22Rv1 (cell line): ENCODE measurements at regions not wholly inside any gene's neighbourhood (a gene's known extent, or its start where the extent isn't known, plus 50 kb on each side); places are given as distances from the start of the nearest gene placed in this dataset.
"Not testable (repeated sequence)": the region's sequence is repeated elsewhere in the genome, so short reads cannot be mapped to it uniquely, and the experiment has no call there.

Experiments used
- H3K27ac ChIP-seq: fragments of 450-650 bp; 2 replicates; pipeline ENCODE4 v1.5.1; 2017
- ZFX ChIP-seq: fragments of 450-650 bp; IDR thresholded peaks from 2 replicates; pipeline ENCODE4 v1.6.1; 2017; ENCODE audit warnings: antibody characterized with exemption, borderline replicate concordance
- TF ChIP-seq, protein P1 (sequence below): fragments of 450-650 bp; IDR thresholded peaks from 2 replicates; pipeline ENCODE4 v1.5.1; 2017; ENCODE audit warnings: mild to moderate bottlenecking

DNA sequence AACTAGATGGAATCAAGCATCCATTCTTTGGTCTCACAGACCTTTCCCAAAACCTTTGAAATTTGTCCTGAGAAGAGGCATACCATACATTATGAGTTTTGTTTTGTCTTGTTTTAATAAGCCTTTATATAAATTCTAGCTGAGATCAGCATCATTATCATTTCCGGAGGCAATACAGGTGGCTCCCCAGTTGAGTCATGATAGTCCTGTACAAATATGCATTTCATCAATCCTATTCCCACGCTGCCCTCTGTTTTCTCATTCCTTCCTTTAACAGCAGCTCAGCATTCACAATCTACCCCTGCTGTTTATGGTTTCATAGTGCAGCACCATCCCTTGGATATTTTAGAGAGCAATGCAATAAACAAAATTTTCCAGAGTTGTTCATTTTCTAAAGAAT, 216.7 kb downstream of the TXNL1 start:
- no peak for TF ChIP-seq ZFX
- TF ChIP-seq, protein P1, sequence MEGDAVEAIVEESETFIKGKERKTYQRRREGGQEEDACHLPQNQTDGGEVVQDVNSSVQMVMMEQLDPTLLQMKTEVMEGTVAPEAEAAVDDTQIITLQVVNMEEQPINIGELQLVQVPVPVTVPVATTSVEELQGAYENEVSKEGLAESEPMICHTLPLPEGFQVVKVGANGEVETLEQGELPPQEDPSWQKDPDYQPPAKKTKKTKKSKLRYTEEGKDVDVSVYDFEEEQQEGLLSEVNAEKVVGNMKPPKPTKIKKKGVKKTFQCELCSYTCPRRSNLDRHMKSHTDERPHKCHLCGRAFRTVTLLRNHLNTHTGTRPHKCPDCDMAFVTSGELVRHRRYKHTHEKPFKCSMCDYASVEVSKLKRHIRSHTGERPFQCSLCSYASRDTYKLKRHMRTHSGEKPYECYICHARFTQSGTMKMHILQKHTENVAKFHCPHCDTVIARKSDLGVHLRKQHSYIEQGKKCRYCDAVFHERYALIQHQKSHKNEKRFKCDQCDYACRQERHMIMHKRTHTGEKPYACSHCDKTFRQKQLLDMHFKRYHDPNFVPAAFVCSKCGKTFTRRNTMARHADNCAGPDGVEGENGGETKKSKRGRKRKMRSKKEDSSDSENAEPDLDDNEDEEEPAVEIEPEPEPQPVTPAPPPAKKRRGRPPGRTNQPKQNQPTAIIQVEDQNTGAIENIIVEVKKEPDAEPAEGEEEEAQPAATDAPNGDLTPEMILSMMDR, result no peak
- no peak overlapping the region for H3K27ac ChIP-seq

DNA sequence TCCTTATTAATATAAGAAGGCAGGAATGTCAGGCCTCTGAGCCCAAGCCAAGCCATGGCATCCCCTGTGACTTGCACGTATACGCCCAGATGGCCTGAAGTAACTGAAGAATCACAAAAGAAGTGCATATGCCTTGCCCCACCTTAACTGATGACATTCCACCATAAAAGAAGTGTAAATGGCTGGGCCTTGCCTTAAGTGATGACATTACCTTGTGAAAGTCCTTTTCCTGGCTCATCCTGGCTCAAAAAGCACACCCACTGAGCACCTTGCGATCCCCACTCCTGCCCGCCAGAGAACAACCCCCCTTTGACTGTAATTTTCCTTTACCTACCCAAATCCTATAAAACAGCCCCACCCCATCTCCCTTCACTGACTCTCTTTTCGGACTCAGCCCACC, 217.5 kb downstream of the TXNL1 start:
- H3K27ac ChIP-seq, result not testable (repeated sequence)

DNA sequence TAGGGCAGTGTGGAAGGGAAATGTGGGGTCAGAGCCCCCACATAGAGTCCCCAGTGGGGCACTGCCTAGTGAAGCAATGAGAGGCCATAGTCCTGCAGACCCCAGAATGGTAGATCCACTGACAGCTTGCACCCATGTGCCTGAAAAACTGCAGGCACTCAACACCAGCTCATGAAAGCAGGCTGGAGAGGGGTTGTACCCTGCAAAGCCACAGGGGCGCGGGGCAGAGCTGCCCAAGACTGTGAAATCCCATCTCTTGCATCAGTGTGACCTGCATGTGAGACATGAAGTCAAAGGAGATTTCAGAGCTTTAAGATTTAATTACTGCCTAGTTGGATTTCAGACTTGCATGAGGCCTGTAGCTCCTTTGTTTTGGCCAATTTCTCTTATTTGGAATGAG, 224.0 kb downstream of the TXNL1 start:
- no peak overlapping the region for H3K27ac ChIP-seq
- no peak for TF ChIP-seq ZFX
- TF ChIP-seq, protein P1, result no peak

DNA sequence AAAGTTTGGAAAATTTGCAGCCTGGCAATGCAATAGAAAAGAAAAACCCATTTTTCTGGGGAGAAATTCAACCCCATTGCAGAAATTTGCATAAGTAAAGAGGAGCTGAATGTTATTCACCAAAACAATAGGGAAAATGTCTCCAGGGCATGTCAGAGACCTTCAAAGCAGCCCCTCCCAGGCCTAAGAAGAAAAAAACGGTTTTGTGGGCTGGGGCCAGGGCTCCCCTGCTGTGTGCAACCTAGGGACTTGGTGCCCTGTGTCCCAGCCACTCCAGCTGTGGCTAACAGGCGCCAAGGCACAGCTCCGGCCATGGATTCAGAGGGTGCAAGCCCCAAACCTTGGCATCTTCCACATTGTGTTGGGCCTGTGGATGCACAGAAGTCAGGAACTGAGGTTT, 224.5 kb downstream of the TXNL1 start:
- H3K27ac ChIP-seq, result no peak overlapping the region
- TF ChIP-seq ZFX, result no peak
- TF ChIP-seq, protein P1, result no peak

DNA sequence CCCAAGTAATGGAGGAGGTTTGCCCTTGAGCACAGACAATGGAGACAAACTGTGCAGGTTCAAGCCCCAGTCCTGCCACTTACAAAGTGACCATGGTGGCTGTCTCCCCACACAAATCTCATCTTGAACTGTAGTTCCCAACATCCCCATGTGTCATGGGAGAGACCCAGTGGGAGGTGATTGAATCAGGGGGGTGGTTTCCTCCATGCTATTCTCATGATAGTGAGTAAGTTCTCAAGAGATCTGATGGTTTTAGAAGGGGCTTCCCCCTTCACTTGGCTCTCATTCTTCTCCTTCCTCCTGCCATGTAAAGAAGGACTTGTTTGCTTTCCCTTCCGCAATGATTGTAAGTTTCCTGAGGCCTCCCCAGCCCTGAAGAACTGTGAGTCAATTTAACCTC, 225.4 kb downstream of the TXNL1 start:
- TF ChIP-seq ZFX, result no peak
- TF ChIP-seq, protein P1, result no peak

DNA sequence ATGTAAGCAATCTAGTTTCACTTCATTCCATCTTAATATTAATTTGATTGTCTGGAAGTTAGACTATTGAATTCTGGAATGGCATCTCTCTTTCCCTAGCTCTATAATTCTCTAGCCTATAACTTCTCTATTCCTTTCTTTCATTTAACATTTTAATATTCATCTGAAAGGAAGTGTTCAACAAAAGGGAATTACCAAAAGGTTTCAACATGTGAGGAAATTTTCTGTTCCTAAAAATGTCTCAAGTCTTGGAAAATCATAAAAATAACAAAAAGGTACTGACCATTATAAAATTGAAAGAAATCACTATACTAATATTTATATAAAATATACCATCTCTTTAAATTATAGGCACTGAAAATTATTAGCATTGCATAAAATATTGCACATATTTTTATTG, 228.7 kb downstream of the TXNL1 start:
- no peak for TF ChIP-seq ZFX
- TF ChIP-seq, protein P1, result no peak
- no peak overlapping the region for H3K27ac ChIP-seq

More for the DNA sequence above, 225.4 kb downstream of the TXNL1 start:
- H3K27ac ChIP-seq, result no peak overlapping the region

DNA sequence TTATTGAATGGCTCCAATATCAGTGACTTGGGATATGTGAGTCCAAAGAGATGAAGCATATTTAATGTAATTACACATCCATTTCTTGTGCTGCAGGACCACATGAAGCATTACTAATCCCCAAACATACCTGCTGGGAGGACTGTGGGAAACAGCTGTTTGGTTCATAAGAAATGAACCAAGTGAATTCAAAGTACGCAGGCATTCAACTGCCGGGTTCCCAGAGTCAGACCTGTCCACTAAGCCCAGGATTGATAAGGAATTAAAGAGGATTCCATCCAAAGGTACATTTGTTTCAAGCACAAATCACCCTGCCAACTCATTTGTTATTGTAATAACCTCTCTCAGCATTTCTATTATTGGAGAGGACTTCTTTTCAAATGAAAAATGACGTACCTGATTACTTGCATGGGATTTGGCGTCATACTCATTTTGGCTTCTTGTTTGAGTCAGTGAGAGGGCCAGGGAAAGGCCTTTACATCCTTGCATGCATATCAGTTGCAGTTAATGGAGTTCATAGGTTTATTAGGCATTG, 230.7 kb downstream of the TXNL1 start:
- TF ChIP-seq, protein P1, result no peak
- no peak for TF ChIP-seq ZFX
- H3K27ac ChIP-seq, result no peak overlapping the region

DNA sequence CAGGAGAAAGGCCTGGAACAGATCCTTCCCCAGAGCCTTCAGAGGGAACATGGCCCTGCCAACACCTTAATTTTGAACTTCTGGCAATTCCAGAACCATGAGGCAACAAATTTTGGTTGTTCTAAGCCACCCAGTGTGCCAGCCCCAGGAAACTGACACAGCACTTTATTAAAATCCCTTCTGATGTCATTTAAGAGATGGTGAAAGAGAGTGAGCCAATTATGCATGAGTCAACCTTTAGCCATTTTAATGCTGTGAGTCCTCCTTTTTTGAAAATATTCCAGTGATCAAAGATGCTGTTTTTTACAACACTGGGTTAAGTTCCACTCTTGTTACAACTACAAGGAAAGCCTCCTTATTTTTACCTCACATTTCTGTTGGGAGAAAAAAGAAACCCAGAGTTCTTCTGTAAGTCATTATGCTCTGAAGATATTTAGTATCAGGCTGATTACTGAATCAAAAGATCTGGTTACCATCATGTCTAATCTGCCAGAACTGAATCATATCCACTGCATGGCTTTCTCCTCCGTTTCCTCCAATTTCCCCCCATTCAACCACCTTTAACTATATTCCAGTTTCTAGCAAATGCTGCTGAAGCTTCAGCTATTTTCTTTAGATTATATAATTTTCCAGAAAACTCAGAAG, 235.4 kb downstream of the TXNL1 start:
- TF ChIP-seq, protein P1, result no peak
- no peak for TF ChIP-seq ZFX
- H3K27ac ChIP-seq, result no peak overlapping the region
